ENCODE measurements at regions not wholly inside any gene's neighbourhood (a gene's known extent, or its start where the extent isn't known, plus 50 kb on each side); places are given as distances from the start of the nearest gene placed in this dataset.
A peak's percentile ranks its signal among the peaks of the same experiment; 100 is the strongest.
"Not testable (repeated sequence)": the region's sequence is repeated elsewhere in the genome, so short reads cannot be mapped to it uniquely, and the experiment has no call there.

DNA sequence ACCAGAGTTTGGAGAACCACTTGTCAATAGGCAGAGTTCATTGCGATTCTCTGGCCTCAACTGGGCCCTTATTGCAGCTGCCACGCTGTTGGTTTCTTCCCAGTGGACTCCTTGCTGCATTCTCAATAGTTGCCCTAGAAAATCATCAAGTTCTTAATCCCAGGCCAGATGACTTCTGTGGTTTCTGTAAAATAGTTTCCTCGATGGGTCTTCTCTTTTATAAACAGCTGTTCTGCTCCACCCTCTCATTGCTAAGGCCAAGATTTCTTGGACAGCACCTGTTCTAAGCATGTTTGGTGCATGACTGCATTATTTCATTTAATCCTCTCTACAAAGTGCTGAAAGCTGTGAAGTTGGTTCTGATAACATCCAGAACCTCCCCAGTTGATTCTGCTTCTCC is 131.0 kb downstream of the BCL2L11 start:
- no peak for DNase-seq (ENCODE audit: low read depth, low spot score)

DNA sequence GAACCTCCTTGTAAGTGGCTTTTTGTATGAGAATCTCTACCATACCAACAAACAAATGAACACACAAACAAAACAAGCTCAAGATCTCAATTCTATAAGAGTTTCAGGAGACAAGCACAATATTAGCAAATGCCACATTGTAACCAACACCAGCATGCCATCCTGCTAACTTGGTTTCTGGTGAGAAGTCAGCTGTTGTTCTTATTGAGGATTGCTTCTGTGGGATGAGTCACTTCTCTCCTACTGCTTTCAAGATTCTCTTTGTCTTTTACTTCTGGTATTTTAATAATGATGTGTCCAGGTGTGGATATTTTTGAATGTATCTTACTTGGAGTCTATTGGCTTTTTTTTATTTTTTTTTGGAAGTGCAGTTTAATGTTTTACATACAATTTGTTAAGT is 131.7 kb downstream of the BCL2L11 start:
- no peak for DNase-seq (ENCODE audit: low read depth, low spot score)

DNA sequence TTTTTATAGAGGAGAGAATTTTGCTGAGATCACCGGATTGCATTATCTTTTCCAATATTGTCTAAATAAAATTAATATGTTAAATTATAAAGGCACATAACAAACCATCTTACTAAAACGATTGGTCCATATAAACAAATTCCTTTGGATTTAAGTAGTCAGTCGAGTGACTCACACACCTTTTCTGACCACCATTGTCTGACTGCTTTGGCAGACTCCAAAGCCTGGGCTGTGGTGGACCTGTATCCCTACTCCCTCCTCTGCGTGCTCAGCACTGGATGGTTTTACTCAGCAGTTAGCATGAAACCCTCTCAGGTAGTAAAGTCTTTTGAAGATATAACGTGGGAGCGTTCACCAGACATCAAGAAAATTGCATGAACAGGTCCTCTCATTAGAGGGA is 134.2 kb downstream of the BCL2L11 start:
- DNase-seq (ENCODE audit: low read depth, low spot score): peak; percentile 38

DNA sequence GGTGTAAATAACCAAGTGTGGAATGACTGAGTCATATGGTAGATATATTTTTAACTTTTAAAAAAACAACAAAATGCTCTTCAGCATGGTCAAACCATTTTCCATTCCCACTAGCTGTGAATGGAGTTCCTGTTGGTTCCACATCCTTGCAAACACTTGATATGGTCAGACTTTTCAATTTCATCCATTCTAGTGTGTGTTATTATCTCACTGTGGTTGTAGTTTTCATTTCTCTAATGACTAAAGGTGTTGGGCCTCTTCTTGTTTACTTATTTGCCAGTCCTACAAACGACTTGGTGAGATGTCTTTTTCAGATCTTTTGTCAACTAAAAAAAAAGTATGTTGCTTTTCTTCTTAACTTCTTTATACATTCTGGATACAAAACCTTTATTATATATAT is 135.9 kb downstream of the BCL2L11 start:
- DNase-seq (ENCODE audit: low read depth, low spot score): not testable (repeated sequence)

DNA sequence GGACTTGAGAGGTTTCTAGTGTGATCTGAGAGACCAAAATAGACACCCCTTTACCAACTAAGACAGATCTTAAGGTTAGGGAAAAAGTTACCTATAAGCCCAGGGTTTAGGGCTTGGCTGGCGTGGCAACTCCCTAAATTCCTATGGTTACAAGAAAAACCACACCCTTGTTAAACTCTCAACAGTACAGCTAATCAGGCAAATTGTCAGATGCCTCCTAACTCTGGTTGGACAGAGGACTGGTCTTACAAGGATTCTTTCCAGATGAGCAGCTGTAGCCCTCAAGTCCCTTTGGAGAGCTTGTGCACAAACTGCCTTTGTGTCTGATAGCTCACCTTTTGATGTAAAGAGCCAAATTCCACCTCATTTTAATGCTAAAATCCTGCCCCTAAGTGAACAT is 136.9 kb downstream of the BCL2L11 start:
- not testable (repeated sequence) for DNase-seq (ENCODE audit: low read depth, low spot score)

DNA sequence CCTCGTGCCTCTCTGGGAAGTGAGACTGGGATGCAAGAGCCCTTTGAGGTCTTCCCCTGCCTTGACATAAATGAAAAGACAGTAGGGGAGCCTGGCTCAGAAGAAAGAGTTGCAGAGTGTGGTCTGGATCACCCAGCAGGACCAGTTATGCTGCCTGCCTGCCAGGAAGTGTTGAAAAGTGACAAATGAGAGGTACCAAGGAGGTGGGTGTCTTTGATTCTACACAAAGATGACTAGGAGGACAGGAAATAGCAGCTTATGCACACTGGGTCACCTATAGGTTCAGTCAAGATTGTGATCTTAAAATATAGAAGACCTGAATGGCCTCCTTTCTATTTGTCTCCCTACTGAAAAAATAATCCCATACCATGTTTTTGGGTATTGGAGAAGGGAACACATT is 137.6 kb downstream of the BCL2L11 start:
- DNase-seq (ENCODE audit: low read depth, low spot score): not testable (repeated sequence)

DNA sequence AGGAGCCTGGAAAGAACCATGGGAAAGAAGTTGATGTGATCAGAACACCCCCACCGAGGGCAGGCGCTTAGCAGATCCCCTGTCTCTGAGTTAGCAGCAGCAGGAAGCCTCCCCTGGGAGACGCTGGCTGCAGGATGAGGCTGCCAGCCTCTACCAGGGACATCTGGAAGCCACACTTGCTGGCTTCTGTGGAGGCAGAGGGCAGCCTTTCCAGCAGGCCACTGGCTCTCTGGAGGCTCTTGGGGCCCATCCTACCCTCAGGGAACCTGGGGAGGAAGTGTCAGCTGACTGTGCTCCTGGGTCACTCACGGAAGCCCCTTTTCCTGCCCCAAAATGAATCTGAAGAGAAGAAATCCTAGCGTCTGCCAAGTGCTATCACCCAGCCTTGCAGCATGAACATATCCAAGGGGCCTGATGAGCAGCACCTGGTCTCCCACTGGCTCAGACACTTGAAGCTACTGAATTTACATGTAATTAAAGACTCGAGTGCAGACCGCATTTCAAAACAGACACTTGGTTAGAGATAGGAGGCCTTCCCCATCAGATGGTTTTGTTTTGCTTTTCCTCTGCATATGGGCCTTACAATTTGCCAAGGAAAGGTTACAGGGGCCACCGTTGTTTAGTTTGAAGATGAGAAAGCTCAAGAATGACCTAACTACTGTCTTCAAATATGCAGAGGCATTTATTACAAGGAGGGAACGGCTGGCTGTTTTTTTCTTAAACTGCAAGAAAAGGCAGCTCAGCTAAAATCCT is 142.1 kb downstream of the BCL2L11 start:
- DNase-seq (ENCODE audit: low read depth, low spot score): not testable (repeated sequence)

DNA sequence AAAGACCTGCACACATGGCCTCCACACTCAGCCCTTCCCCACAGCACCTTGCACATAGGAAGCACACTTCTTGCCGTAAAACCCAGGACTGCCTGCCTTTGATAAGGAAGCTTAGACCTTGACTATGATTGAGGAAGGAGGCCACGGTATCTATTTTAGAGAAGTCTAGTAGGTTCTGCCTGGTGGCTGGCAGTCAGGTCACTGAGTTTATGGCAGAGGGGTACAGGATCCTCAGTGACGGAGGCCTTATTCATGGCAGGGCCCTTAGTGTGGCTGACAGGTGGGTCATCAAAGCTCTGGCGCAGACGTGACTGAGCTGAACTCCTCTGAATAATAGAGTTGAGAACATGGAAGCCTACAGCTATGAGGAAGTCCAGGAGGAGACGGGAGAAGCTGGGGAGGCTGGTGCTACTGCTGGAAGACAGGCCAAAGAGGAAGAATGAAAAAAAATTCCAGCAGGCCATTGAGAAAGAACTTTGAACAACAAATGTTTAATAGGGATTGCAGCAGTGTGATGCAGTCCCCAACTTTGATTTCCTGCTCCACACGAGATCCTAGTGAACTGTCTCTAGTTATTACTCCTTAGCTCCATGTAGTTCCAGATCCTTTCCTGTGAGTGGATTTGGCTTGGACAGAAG is 142.8 kb downstream of the BCL2L11 start:
- DNase-seq (ENCODE audit: low read depth, low spot score): not testable (repeated sequence)

DNA sequence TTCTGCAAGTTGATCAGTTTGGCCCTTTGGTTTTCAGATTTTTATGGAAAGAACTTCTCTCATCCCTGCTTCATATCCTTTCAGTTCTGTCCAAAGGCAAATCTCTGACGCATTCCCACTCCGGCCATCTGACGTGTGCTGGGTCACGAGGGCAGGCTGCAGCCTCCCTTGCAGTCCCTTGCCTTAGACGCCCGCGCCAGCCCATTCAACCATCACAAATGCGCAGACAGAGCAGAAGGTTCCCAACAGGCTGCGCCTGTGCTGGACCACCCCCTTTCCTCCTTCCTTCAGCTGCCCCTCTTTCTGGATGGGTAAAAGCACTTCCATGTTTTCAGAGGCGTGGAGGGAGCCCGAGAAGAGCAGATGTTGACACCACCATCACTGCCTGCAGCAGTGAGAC is 144.2 kb downstream of the BCL2L11 start:
- DNase-seq (ENCODE audit: low read depth, low spot score): not testable (repeated sequence)

DNA sequence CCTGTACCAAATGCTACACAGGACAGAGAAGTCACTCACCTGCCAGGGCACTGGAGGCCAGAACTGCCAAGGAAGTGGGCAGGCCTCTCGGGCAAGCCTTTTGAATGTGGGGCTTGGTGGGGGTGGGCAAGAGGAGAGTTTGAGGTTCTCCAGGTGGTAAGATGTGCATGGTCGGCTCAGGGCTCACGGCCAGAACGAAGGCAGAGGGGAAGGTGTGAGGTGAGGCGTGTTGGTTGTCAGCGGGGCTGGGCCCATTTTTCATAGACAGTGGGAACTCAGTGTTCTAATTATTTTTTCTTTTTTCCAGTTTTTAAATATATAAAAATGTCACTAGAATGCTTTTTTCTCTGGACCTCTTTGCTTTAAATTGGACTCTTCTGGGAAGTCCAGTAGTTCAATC is 145.8 kb downstream of the BCL2L11 start:
- DNase-seq (ENCODE audit: low read depth, low spot score): not testable (repeated sequence)

DNA sequence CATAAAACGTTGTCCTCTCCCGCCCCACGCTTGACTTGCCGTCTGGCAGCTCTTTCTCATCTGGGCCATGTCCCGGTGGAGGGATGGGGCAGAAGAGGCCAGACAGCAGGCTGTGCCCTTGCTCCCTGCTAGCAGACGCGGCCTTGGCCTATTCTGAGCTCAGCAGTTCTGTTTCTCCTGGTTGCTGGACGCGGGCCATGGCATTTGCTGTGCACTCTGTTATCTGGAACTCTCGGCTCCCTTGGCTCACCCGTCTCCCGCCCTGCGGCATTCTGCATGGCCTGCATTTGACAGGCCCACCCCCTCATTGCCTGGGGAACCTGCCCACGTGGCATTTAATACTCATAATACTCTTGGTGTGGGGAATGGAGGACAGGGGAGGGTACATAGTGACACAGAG is 146.3 kb downstream of the BCL2L11 start:
- DNase-seq (ENCODE audit: low read depth, low spot score): peak; percentile 42

DNA sequence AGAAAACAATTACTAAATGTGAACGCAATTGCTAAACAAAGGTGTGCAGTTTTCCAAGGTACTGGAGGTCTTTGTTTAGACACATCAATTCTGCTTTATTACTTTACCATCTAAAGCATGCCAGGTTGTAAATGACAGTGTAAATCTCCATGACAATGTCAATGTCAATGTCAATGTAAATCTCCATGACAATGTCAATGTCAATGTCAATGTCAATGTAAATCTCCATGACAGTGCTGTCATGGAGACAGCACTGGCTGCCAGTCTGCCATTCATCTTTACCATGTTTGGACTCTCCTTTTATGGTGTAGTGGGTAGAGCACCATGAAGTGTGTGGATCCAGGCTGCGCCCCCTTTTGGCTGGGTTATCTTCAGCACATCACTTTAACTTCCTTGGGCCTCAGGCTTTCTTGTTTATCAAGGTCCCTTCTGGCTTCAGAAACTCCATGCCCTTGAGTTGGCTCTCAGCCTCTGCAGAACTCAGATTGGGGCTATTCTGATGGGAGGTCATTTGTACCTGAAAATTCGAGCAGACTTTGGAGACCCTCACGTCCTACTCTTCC is 149.1 kb downstream of the BCL2L11 start:
- not testable (repeated sequence) for DNase-seq (ENCODE audit: low read depth, low spot score)

DNA sequence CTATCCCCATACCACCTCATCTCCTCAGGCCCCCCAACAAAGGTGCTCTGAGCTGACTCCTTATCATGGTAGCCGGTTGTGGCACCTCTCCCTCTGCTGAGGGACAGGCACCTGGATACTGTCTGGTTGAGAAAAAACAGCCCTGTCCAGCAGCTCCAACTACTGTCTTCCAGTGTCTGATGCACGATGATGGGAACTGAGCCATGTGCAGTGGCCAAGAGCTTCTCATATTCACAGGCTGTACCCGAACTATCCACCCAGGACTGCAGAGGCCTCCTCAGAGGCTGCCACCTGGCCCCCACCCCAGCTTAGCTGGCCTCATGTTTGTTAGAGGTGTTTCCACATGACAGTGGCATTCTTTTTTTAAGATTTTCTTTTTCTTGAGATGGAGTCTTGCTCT is 149.9 kb downstream of the BCL2L11 start:
- DNase-seq (ENCODE audit: low read depth, low spot score): not testable (repeated sequence)

DNA sequence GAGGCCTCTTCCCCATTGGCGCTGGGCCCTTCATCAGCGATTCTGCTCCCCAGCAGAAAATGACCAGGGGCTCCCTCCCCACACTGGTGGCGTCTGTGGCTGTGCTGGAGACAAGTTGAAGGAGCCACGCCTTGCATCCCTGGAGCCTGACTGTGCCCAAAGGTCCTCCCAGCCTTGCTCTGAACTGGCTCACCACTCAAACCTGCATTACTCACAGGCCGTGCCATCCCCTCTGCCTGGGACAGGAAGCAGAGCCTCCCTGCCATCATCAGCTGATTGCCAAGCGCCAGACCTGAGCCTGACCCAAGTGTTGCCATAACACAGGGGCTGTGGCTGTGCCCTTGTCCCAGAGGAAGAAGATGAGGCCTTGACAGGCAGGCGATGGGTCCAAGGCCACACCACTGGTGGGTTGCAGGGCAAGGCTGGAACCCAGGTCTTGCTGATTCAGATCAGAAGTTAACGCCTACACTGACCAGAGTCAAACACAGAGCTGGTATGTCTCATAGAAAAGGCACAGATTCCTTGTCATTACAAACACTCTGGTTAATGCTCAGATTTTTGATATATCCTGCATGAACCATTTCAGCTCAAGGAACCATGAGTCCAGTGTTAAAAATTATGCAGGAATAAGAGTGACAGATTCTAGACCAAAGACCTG is 151.1 kb downstream of the BCL2L11 start:
- not testable (repeated sequence) for DNase-seq (ENCODE audit: low read depth, low spot score)

DNA sequence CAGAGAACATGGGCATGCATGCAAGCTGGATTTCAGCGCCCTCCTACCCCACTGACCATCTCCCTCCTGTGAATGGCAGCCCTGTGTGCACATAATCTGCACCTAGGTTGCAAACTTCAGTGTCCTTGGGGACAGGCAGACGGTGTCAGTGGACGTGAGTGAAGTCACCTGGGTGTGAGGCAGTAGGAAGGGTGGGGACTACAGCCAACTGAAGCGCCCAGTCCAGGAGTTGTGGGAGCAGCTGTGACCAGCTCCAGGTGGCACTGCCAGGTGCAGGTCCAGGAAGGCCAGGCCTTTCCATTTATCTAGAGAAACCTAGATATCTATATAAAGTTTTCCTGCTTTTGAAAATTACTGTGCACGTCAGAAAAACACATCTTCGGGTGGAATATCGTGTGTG is 152.3 kb downstream of the BCL2L11 start:
- not testable (repeated sequence) for DNase-seq (ENCODE audit: low read depth, low spot score)

DNA sequence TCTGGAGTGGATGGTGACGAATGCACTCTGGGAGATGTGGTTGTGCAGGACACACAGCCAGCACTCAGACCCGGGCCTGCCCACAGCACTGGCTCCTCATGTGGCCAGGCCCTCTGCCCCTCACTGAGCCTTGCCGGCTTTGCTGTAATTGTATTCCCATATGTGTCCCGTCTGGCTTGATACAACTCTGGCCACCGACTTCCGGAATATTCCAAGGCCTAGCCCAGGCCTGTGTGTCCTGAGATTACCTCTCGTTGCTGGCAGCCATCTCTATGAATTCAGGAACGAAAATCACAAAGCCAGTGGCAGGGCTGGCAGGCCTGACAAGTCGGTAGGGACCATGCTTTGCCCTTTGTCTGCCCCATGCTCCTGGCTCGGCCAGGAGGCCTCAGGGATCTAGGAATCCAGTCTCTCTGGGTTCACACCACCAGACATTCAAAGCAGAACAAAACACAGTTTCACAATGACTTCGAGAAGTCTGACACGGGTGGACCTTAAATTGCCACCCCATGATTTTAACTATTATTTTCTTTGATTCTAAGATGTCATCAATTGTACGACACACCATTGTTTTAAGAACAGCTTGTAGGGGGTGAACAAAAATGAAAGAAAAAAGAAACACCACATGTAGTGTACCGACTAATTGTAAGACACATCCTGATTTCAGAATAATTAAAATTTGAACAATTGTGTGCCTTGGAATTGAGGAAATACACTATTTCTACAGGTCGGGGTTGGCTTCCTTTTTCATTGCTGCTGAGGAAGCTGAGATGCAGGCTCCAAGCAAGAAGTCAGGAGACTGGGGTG is 154.5 kb downstream of the BCL2L11 start:
- DNase-seq (ENCODE audit: low read depth, low spot score): not testable (repeated sequence)

DNA sequence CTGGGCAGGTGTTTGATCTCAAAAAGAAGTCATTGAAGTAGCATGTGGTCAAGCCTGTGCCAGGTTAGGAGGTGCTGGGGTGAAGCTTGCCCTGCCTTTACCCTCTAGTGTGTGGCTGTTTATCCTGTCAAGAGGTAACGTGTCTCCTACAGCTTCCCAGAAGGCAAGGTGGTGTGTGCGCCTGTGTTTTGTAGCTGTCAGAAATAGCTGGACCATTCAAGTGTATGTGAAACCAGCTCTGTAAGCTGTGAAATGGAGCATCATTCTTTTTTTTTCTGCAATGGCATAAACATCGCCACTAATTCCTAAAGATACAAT is 155.1 kb downstream of the BCL2L11 start:
- not testable (repeated sequence) for DNase-seq (ENCODE audit: low read depth, low spot score)

DNA sequence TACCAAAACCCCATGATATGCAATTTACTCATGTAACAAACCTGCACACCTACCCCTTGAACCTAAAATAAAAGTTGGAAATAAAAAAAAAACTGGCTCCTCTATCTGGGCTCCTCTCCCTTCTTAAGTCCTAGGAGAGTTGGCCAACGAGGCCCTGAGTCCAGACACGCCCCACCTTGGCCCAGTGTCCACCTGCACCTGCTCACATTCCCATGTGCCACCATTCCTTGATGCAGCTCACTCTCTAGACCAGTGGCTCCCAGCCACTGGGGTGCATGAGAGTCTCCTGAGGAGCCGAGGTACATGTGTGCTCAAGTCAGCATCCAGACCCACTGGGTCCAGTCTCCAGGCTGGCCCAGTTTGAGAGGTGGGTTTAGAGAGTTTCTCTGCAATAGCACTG is 157.4 kb downstream of the BCL2L11 start:
- not testable (repeated sequence) for DNase-seq (ENCODE audit: low read depth, low spot score)

DNA sequence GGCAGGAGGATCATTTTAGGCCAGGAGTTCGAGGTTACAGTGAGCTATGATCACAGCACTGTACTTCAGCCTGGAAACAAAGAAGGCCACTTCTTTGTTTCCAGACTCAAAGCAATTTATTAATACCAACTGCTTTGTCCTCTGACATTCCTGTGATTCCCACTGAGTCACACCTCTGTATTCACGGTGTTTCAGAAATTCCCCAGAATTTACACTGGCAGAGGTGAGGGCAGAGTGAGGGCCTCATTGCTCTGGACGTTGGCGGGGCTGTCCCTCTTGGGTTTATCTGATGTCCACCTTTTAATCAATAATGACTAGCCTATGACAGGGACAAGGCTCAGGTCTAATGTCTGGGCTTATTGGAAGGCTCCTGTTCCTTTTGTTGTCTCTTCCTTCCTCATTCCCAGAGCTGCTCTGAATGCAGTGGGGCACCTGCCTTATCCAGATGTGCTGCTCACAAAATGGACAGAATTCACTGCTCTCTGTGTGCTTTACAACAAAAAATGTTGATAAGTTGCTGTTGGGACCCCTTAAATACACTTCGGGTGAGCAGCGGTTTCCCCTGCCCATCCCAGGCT is 160.1 kb downstream of the BCL2L11 start:
- DNase-seq (ENCODE audit: low read depth, low spot score): not testable (repeated sequence)

DNA sequence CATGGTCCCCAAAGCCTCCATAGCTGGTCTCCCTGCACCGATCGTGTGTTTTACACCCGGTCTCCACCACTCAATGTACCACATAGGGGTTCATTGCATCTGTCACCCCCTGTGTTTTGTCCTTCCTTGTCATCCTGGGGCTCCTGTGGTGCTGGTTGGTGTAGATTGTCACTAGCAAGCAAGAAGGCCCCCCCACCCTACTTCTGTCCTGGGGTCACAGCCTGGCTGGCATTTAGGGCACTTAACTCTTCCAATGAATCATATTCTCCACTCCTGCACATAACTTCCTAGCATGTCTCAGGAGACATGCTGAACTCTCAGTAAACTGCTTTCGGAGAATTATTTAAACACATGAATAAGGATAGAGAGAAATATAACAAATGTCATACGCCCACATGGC is 161.4 kb downstream of the BCL2L11 start:
- not testable (repeated sequence) for DNase-seq (ENCODE audit: low read depth, low spot score)

All from astrocyte of the hippocampus (primary cell).